GM21381 (cell line): ENCODE measurements at regions not wholly inside any gene's neighbourhood (a gene's known extent, or its start where the extent isn't known, plus 50 kb on each side); places are given as distances from the start of the nearest gene placed in this dataset.

Experiments
- ATAC-seq: cut with Tn5 transposase; IDR thresholded peaks from one replicate; pipeline ENCODE4 v1.9.1; 2021; ENCODE audit warnings: mild to moderate bottlenecking, moderate library complexity; ENCODE audit not compliant: unreplicated experiment

DNA sequence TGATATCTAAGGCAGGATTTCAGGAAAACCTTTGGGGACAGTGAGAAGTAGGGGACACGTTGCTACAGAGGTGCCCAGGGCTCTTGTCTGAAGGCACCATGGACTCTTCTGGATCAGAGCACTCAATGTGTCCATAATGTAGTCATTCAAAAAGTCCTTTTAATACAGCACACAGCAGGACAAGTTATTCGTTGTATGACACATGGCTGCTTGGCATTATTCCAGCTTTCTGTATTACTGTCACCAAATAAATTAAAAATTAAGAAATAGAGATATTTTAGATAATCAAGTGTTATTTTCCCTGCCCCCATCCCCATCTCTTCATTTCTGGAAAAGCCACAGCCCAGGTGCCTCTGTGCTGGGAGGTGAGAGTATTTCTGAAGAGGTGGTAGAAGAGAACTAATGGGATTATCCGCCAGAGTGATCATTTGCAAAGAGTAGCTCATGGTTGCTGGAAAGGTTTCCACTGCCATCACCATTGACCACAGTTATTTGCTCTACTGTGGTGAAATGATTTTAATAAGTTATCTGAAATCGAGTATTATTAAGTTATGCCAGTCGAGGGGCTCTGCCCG, 83.0 kb downstream of the CXCL12 start:
- no peak for ATAC-seq

DNA sequence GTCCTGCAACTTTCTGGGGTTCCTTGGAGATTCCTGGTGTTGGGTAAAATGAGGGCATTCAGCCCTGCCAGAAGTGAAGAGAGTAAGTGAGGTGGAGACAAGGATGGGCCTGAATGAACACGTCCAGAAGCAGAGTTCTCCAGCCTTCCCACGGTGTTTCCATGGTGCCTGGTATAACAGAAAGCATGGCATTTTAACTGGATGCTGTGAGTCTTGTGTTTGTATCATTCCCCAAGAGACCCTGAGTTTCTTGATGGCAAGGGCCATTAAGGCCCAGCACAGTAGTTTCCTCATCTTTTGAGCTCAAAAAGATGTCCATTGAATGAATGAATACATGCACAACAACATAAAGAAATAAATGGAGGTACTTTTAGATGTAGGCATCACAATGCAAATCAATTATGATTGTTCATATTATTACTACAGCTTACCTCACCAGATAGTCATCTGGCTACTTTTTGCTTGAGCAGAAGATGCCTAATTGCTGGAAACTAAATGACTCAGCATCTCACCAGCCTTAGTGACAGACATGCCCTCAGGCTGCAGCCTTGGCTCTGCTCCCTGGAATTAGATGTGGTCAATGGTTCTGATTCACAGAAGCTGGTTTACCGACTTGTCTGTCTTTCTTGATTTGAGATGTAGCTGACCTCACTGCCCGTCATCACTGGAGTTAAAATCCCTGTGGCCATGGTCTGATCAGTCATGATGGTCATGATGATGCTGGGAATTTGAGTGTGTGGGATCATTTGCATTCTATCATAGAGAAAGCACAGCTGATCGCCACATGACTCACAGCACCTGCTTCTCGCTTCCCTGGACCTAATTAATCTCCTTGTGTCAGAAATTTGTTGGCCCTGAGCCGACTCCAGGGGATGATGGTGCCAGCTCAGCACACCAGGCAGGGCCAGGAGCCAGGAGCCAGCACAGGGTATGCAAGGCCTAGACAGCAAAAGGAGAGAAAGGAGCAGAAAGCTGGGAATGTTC, 83.9 kb downstream of the CXCL12 start:
- peak; percentile 76 for ATAC-seq

DNA sequence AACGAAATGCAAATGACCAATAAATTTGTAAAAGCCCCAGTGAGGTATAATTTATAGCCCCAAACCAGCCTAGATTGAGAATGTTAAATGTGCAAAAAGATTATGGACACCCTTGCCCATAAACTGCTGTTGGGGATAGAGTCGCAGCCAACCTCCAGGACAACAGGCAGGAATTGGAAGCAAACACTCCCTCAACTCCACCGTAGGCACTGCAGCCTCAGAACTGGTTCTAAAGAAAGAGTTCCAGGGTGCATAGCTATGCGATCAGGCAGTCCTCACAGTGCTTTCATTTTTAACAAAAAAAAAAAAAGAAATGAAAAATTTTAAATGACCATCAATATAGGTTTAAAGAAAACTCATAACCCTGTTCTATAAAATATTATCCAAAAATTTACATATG, 86.2 kb downstream of the CXCL12 start:
- no peak for ATAC-seq

DNA sequence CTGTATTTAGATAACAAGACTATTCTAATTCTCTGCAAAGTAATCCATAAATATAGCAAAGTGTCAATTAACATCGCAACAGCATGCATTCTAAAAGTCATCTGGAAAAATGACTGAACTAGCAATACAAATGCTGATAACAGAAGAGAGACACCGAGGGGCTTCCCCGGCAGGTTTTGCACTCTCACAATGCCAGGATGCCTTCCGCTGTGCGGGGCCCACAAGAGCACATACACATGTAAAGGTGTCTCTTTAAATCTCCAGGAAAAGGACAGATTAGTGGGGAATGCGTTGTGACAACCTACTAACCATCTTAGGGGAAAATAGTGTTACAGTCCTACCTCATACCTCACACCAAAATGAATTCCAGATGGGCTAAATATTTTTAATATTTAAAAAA, 86.9 kb downstream of the CXCL12 start:
- ATAC-seq, result no peak

DNA sequence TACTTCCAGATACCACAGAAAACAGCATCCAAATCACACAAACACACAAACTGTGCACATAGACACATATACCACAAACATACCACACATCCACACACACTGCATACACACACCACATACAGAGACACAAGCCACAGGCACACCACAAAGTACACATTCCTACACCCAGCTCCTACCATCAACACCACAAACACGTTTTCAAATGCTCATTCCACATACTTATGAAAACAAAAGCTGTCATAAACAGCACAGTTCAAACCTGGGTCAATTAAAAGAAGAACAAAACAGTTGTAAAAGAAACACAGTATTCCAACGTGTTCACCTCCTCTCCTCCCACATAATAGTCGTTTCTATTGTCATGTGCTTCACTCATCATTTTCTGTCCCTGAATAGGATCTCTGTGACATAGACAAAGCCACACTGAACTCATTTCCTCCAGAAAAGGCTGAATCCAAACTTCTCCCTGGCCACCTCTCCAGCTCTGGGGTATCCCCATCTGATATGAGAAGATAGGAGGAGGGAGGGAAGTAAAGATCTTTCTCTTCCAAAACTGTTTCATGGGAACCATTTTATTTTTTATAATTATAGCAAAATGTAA, 89.2 kb downstream of the CXCL12 start:
- no peak for ATAC-seq

DNA sequence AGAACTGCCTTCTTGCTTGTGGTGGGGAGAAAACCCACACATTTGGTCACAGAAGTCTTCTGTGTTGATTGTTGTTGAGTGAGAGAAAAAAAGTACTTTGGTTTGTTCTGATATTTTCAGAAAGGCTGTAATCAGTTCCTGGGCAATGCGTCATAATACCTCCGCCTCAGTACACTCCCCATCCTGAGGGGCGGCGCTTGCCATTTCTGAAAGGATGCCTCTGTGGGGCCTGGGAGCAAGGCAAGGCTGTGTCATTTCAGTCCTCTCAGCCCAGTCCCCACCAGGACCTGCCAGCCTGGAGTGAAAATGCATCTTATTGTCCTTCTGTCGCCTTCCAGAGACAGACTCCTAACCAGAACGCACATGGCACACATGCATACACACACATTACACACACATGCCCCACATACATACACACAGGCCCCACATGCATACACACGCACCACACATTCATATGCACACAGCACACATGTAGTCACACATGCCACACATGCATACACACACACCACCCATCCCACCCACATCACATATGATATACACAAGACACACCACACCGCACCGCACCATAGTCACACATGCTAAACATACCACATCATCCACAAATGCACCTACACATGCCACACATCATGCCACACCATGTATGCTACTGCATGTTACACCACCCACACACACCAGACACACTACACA, 90.0 kb downstream of the CXCL12 start:
- ATAC-seq, result no peak

DNA sequence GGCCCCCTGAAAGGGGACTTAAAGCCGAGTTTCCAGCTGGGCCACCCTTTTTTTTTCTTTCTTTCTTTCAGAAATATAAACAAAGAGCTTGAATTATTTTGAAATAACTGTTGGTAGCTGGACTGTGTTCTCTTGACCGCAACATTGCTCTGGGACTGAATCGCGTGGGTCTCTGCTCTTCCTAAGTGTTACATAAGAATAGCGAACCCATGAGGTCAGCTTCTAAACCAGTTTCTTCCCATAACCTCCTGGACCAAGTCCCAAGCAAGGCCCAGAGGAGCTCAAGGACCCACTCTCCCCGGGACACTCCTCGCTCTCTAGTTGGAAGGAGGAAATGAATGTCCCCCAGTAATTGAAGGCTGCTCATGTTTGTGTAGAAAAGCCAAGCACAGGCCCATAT, 91.1 kb downstream of the CXCL12 start:
- ATAC-seq, result no peak

DNA sequence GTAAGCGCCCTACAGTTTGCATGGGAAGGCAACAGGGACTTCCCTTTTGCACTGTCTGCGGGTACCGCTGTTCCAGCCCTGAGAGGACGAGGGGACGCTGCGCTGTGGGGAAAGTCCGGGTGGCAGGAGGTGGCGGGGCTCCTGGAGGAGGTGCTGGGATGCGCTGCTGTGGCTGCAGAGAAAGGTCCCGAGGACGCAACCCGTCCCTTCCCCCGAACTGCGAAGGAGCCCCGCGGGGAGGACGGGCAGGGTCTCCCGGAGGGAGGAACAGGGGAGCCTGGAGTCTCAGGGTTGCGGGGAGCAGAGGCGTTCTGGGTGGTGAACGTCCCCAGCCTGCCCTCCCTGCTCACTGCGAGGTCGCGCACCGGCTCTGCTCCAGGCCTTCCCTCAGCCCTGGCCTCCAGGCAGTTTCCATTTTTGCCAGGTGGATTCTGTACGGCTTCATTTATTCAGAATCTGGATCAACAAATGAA, 91.6 kb downstream of the CXCL12 start:
- ATAC-seq, result no peak

DNA sequence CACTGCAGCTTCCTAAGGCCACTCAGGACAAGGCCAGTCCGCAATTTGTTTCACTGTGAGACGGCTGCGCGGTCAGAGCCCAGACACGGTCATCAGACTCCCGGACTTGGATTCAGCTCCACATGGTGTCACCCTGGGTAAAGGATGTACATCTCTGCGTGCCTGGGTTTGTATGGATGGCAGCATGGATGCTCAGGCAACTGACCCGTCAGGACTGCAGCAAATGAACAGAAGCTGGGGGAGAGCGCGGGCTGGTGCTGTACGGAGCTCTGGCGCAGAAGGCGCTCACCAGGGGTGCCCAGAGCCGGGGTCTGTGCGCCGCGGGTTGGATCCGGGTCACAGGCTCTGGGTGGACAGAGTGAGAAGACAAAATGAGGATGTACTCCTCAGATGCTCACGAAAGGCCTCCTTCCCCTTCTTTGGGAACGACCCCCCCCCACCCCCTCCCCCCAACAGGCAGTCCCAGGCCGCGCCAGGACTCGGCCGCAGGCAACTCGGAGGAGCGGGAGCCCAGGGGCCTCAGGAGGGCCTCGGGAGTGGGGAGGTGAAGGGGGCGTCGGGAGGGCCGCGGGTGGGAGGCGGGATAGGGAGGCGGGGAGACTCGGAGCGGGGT, 92.4 kb downstream of the CXCL12 start:
- ATAC-seq, result no peak

DNA sequence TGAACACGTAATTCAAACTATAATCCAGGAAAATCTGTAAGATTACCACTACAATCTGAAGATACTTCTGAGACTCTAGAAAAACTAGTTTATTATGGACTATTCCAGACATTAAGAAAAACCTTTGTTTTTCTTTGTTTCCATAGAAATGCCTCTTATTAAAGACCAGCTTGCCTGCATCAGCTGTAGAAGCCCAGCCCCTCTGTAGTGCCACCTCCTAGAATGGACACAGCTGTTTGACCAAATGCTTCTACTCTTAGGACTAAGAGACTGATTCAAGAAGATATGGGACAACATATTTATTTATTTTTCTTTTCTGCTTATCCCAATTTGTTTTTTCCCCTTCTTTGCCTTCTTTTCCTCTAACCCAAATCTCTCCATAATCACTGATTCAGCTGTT, 93.8 kb downstream of the CXCL12 start:
- no peak for ATAC-seq

DNA sequence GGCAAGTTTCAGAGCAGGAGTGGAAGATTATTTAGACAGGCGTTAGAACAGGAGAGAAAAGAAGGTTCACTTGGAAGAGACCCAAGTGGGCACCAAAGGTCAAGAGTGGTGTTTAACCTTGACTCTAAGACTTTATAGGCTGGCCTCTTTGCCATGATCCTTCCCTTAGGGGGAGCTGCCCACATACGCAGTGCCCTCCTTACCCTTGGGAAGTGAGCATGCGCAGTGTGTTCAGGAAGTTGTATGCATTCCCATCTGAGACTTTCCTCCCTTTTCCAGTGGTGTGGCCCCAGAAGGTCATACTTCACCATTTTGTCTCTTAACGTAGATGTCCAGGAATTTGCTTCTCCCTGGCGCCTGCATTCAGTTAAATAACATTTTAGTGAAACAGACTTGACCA, 95.8 kb downstream of the CXCL12 start:
- ATAC-seq, result no peak

DNA sequence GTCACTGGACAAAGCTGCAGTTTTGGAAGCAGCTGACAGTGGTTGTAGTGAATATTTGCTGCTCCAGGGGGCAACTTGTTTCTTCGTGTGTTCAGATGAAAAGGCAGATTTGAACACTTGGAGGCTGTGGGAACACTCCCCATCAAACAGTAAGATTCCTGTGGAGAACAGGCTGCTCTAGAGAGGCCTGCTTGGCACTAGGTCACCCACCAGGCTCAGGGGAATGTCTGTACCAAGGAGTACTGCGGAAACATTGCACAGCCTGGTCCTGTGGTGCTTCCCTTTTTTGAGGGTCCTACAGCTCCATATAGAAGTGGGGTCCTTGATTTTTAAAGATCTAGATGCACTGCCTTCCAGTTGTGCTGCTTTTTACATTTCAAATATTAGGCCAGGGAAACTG, 97.5 kb downstream of the CXCL12 start:
- no peak for ATAC-seq

DNA sequence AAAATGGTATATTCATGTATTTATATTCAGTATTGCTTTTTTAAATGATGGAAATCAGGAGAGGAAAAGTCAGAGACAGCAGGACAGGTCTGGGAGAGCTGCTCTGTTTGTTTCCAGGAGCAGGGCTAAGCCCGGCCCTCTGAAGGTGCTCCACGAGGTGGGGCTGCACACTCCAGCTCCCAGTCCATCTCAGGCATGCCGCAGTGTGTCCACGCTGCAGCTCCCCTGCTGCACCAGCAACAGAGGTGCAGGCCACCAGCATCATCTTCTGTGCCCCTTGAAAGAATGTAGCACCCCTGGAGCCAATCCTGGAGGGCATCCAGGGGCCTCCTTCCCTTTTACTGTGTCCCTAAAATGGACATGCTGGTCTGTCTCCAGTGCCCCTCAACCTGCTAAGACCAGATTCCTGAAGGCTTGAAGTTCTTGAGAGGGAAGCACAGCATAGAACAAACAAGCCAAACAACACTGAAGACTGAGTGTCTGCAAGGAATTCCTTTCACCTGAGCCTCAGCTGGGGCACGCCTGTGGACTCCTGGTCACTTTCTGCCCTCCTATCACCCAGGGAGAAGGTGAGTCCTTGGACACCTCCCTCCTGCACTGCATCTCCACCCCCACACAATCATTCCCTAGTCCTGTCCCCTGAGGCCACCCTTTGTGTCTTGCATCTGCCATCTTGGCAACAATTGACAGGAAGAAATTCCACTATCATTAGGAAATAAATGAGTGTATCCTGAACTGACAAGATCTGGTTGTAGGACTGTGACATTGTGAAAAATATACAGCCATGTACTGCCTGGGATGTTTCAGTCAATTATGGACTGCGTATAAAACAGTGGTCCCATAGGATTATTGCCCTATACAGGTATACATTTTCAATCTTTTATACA, 100.5 kb downstream of the CXCL12 start:
- ATAC-seq, result no peak

DNA sequence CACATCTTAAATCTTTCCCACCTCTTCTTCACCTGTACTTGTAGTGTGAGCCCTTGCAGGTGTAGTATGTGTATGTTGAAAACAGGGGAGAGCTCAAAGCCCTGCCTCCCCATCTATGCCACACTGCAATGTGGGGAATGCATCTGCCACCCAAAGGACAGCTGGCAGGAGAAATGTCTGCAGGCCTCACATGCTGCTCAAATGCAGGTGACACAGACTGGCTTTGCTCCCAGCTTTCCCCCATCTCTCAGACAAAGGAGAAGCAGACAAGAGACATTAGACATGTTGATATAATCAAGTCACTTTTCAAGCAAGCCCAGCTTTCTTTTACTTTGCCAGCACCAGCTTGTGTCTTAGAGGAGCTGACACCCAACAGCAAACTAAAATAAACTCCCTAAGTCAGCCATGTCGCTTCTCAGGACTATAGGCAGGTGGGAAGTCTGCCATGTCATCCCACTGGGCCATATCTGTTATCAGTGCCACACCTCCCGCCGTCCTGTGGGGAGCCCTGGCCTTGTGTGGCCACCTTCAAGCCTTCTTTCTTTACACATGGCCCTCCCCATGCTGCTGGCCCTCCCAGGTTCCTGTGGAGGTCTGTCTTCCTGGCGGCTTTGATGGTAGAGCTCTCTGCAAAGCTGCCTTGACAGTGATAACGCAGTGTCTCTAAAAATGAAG, 102.1 kb downstream of the CXCL12 start:
- no peak for ATAC-seq

DNA sequence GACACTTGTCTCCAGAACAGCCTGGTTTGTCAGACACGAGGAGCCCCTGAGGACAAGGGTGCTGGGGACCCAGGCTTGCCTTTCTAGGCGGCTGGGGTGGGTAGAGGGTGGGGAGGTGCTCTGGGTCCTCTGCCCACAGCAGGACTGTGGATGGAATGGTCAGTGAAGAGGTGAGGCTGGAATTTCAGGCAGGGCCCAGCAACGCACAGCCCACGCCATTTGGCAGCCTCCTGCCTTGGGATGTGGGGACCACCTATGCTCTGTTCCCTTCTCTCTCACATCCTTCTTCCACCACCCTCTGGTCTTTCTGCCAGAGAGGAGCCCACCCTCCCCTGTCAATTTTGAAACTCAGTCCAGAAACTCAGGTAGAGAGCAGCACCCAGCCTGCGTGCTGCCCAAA, 103.2 kb downstream of the CXCL12 start:
- ATAC-seq, result no peak

DNA sequence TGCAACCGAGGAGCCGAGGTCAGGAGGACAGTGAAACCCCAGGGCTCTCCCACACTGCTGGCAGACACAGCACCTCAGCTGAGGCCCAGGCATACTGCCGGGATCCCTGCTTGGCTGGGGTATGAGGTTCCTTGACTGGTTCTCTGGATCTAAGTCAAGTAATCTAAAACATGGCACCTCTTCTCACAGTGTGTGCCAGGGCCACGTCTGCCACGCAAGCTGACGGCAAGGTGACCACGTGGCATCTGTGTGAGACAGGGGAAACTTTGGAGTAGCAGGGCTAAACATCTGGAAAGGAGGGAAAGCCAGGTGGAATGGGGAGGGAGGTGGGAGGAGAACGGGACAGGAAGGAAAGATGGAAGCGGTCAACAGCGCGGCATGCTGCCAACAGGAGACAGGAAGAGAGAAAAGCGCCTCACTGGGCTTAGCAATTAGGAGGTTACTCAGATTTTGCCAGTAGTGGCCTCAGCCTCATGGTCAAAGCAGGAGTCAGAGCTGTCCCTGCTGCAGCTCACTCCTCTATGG, 103.7 kb downstream of the CXCL12 start:
- ATAC-seq, result no peak

DNA sequence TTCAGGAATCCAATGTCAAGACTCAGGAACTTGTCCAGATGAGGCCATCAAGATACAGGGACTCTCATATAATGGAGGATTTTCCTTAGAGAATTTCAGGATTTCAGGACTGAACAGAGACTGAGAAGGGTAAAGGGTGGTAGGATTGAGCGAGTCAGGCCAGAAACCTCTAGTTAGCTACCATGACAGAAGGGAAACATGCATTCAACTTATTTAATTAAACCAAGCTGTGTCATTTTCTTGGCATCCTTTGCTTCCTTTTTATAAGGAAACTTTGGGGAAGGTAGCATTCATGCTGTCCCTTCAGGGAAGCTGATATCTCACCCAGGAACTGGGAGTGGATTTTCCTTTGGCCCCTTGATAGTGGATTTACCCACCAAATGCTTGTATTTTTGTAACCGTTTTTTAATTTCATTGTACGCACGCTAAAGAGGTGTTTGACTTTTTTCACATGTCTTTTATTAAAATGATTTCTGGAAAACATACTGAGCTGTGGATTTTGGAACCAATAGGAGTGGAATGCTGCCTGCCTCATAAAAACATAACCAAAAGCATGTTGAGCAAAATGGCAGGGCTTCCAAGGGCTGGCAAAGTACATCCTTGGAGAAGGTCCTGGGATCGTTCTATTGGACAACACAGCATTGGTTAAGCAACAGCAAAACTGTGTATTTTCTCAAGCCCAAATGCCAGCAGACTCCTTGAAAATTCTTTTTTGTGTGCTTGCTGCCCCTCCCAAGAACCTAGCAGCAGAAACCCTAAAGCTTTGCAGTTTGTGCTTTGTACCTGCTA, 104.5 kb downstream of the CXCL12 start:
- no peak for ATAC-seq

DNA sequence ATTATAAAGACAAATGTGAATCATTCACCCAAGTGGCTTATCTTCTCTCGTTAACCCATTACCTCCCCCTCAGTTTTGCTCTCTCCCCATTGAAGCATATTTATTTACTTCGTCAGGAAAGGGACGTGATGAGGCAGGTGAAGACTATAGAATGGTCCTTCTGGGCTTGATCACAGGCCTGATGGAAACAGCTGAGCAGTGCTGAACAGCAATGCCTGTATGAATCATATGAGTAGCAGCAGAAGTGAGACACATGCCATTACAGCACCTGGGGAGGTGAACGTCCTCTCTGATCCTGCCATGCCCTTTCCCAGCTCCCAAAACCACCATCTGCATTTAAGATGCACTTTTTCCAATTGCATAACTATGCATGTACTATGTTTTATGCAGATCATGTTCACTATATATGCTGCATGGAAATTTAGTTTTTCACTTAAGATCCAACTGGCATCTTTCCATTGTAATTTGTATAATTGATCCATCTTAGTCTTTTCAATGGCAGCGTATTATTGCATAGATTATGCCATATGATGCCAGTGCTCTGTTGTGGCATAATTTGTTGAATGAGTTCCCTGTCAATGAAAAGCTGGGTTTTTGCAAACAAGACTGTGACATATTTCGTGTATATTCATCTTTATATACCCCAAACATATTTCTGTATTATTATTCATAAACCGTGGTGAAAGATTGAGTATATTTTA, 105.3 kb downstream of the CXCL12 start:
- no peak for ATAC-seq
